ENCODE measurements at regions not wholly inside any gene's neighbourhood (a gene's known extent, or its start where the extent isn't known, plus 50 kb on each side); places are given as distances from the start of the nearest gene placed in this dataset.

GRCh38 chr5:135155616-135156214, 121.7 kb upstream of the PITX1 start:
- TF ChIP-seq CTCF (IDR thresholded peaks at IDR 0.05; ENCODE audit: low read depth, low read length) (no peak), EZH2phosphoT487 (IDR thresholded peaks at IDR 0.05; ENCODE audit: low read depth) (no peak)

Data from OCI-LY3 (cell line).